Mesothelial cell of epicardium (in vitro differentiated cells): ENCODE measurements at regions not wholly inside any gene's neighbourhood (a gene's known extent, or its start where the extent isn't known, plus 50 kb on each side); places are given as distances from the start of the nearest gene placed in this dataset.

Source experiments
- DNase-seq, 2 experiments: peaks; one replicate each; pipeline ENCODE4 v3.0.0; 2021; ENCODE audit warnings: low spot score in 2 of 2; ENCODE audit not compliant: unreplicated experiment in 2 of 2
- H3K27ac Mint-ChIP-seq: 2 replicates; pipeline ENCODE4 v1.8.0; 2021; ENCODE audit warnings: mixed read lengths
- H3K27me3 Mint-ChIP-seq: 2 replicates; pipeline ENCODE4 v1.8.0; 2021; ENCODE audit warnings: low read depth, mixed read lengths
- H3K36me3 Mint-ChIP-seq: 2 replicates; pipeline ENCODE4 v1.8.0; 2021; ENCODE audit warnings: mixed read lengths
- H3K4me1 Mint-ChIP-seq: 2 replicates; pipeline ENCODE4 v1.8.0; 2021; ENCODE audit warnings: mixed read lengths
- H3K4me3 Mint-ChIP-seq: 2 replicates; pipeline ENCODE4 v1.8.0; 2021; ENCODE audit warnings: mild to moderate bottlenecking, moderate library complexity, mixed read lengths
- H3K9me3 Mint-ChIP-seq: 2 replicates; pipeline ENCODE4 v1.8.0; 2021; ENCODE audit warnings: mixed read lengths
- TF ChIP-seq, protein P1 (sequence below): fragments of 200-600 bp; sonication (generic); IDR thresholded peaks from one replicate; pipeline ENCODE4 v1.5.0; 2021; ENCODE audit warnings: antibody characterized with exemption; ENCODE audit not compliant: unreplicated experiment

DNA sequence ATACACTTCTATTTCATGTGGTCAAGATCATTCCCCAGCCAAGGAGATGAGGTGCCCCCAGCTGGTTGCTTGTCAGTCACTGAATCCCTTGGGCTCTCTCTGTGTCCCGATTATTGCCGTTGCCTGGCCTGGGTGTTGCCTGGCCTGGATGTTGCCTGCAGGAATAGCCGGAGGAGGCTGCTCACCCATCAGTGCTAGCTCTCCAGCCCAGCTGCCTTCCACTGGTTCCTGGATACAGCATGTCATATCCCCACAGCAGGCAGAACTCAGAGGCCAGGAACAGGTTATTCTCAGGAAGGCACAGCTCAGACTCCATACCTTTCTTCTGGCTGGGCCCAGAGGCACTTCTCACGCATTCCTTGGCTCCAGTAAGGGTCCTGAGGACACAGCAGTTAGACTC is 542.1 kb upstream of the MGMT start:
- H3K27me3 Mint-ChIP-seq: peaks cover 25% of the 10 kb centered on the region
- peaks cover 7% of the 10 kb centered on the region for H3K4me1 Mint-ChIP-seq
- no peak overlapping the region for H3K4me3 Mint-ChIP-seq
- H3K36me3 Mint-ChIP-seq: no peaks in the 10 kb centered on the region
- H3K27ac Mint-ChIP-seq: no peak overlapping the region
- DNase-seq: no peak
- H3K9me3 Mint-ChIP-seq: no peaks in the 10 kb centered on the region
- TF ChIP-seq, protein P1, sequence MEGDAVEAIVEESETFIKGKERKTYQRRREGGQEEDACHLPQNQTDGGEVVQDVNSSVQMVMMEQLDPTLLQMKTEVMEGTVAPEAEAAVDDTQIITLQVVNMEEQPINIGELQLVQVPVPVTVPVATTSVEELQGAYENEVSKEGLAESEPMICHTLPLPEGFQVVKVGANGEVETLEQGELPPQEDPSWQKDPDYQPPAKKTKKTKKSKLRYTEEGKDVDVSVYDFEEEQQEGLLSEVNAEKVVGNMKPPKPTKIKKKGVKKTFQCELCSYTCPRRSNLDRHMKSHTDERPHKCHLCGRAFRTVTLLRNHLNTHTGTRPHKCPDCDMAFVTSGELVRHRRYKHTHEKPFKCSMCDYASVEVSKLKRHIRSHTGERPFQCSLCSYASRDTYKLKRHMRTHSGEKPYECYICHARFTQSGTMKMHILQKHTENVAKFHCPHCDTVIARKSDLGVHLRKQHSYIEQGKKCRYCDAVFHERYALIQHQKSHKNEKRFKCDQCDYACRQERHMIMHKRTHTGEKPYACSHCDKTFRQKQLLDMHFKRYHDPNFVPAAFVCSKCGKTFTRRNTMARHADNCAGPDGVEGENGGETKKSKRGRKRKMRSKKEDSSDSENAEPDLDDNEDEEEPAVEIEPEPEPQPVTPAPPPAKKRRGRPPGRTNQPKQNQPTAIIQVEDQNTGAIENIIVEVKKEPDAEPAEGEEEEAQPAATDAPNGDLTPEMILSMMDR: no peak

DNA sequence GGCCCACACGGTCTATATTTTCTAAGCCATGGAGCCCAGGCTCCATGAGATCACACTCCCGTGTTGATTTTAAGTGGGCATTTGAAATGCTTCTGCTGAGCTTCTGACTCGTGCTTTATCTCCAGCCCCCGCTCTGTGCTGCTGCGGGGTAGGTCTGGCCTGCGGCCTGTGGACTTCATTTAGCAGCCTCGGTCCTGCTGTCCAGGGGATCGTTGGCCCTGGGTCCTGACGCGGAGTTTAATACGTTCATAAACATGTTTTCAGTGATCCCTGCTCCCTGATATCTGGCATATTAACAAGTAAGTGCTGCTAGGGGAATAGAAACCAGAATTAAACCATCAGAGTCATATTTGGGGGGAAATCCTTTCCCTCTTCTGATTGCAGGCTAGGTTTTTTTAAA is 540.3 kb upstream of the MGMT start:
- H3K4me1 Mint-ChIP-seq: peaks cover 10% of the 10 kb centered on the region
- peaks cover 22% of the 10 kb centered on the region for H3K27me3 Mint-ChIP-seq
- no peaks in the 10 kb centered on the region for H3K36me3 Mint-ChIP-seq
- no peak overlapping the region for H3K27ac Mint-ChIP-seq
- H3K9me3 Mint-ChIP-seq: no peaks in the 10 kb centered on the region
- DNase-seq: no peak
- TF ChIP-seq, protein P1: no peak
- no peak overlapping the region for H3K4me3 Mint-ChIP-seq

DNA sequence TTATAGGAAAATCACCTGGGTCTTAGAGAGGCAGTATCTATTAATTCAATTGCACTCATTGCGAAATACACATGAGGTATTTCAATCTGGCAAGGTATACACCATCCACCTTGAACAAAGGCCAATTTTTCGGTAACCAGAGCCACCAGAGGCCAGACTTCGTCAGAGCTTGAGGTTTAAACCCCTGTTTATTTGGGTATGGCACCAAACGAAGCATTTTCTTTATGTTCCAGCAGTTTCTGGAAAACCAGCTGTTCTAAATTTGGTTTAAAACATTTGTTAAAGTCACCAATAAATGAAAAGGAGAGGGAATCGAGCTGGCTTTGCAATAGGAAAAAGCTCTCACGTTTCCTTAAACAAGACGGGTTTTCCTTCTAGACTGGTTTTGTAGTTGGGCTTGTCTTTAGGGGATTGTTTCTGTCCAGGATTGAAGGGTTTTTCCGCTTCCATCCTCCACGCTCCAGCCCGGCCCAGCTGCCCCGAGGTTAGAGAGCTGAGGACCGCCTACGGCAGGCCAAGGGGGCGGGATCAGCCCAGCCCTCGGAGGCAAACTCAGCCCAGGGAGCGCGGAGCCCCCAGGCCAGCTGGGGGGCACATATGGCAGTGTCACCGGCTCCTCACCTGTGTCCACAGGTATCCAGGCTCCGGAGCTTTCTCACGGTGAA is 539.4 kb upstream of the MGMT start:
- Mint-ChIP-seq H3K27ac (no peak overlapping the region), H3K4me3 (no peak overlapping the region), H3K4me1 (peaks cover 10% of the 10 kb centered on the region), H3K9me3 (no peaks in the 10 kb centered on the region), H3K36me3 (no peaks in the 10 kb centered on the region), H3K27me3 (peaks cover 21% of the 10 kb centered on the region)
- DNase-seq: no peak
- TF ChIP-seq, protein P1: no peak

DNA sequence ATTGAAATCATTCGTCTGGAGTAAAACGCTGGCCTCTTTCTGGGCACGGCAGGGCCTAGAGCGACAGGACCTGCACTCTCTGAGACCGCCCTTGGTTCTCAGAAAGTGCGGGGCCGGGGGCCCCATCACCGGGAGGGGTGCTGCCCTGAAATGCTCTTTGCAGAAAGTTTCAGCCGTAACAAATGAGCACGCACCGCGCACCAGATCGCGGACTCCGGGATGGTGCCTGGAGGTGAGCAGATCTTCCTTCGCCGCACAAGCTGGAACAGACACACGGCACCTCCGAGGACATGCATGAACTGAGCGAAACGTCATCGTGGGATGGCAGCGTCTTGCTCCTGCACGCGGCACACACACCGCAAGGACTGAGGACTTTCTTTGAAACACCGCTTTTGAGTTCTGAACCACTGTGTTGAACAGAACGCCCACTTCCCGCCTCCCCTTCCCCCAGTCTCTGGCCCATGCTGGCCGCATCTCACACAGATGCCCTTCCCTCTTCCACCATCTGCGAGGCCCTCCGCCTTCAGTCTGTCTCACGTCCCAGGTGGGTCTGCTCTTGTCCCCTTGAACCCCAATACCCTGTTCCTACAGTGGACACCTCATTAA is 538.7 kb upstream of the MGMT start:
- Mint-ChIP-seq H3K27me3 (peaks cover 16% of the 10 kb centered on the region), H3K4me1 (peaks cover 10% of the 10 kb centered on the region), H3K4me3 (no peak overlapping the region), H3K9me3 (no peaks in the 10 kb centered on the region), H3K36me3 (no peaks in the 10 kb centered on the region), H3K27ac (no peak overlapping the region)
- TF ChIP-seq, protein P1: no peak
- no peak for DNase-seq

DNA sequence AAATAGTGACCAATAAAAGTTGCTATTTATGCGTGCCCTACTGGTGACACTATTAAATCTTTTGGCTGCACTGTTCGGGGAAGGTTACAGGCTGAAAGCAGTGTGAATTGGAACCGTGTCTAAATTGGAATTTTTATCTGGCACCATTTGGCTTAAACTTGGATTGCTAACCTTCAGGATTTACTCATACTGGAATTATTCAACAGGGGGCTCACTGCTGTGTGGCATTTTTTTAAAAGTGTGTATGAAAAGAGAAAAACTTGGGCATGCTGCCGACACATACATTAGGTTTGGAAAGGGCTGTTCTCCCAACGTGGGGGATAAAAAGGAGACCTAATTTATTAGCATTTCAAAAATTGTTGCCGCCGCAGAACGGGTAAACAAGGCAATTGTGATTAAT is 537.9 kb upstream of the MGMT start:
- H3K27me3 Mint-ChIP-seq: peaks cover 14% of the 10 kb centered on the region
- peaks cover 10% of the 10 kb centered on the region for H3K4me1 Mint-ChIP-seq
- no peak overlapping the region for H3K27ac Mint-ChIP-seq
- TF ChIP-seq, protein P1: no peak
- no peak for DNase-seq
- no peaks in the 10 kb centered on the region for H3K9me3 Mint-ChIP-seq
- H3K36me3 Mint-ChIP-seq: no peaks in the 10 kb centered on the region
- no peak overlapping the region for H3K4me3 Mint-ChIP-seq

DNA sequence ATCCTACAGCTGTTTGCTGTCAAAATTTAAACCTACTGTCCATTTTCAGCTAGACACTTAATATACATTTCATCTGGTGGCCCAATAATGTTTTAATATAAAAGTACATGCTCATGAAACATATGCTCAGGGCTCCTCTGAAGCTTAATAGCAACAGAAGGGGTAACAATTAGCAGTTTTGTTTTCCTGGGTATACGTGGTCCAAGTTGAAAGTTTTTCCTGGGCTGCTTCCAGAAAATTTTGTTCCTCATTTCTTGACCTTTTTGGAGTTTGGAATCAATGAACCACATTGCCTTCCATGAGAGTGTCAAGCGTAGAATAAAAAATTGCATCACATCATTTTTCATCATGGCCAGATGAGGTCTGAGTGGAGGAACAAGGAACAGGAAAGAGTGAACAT is 537.3 kb upstream of the MGMT start:
- Mint-ChIP-seq H3K36me3 (no peaks in the 10 kb centered on the region), H3K27me3 (peaks cover 15% of the 10 kb centered on the region), H3K4me1 (peaks cover 10% of the 10 kb centered on the region), H3K27ac (no peak overlapping the region), H3K9me3 (no peaks in the 10 kb centered on the region), H3K4me3 (no peak overlapping the region)
- no peak for DNase-seq
- TF ChIP-seq, protein P1: no peak
